Skeletal muscle cell (primary cell): ENCODE measurements at regions not wholly inside any gene's neighbourhood (a gene's known extent, or its start where the extent isn't known, plus 50 kb on each side); places are given as distances from the start of the nearest gene placed in this dataset.

Experiments
- DNase-seq: peaks from one replicate; pipeline ENCODE4 v3.0.0-alpha.2; 2010; ENCODE audit warnings: low read depth
- H3K4me3 ChIP-seq: 2 replicates; pipeline ENCODE4 v1.5.1; 2011; ENCODE audit warnings: low read depth, mild to moderate bottlenecking, control low read depth, low read length, moderate library complexity

- no peak overlapping the region for H3K4me3 ChIP-seq
- DNase-seq: no peak
These were observed 179.9 kb downstream of the TGFB2 start for GRCh38 chr1:218525031-218525430.

GRCh38 chr1:218525451-218526197 lies 180.5 kb downstream of the TGFB2 start:
- DNase-seq: no peak
- H3K4me3 ChIP-seq: no peak overlapping the region

GRCh38 chr1:218526198-218526580 lies 181.1 kb downstream of the TGFB2 start:
- no peak overlapping the region for H3K4me3 ChIP-seq
- DNase-seq: no peak

GRCh38 chr1:218527737-218528136 lies 182.6 kb downstream of the TGFB2 start:
- no peak overlapping the region for H3K4me3 ChIP-seq
- DNase-seq: no peak

GRCh38 chr1:218529646-218530300 lies 184.6 kb downstream of the TGFB2 start:
- no peak for DNase-seq
- H3K4me3 ChIP-seq: no peak overlapping the region

GRCh38 chr1:218531936-218532335 lies 186.8 kb downstream of the TGFB2 start:
- DNase-seq: no peak
- H3K4me3 ChIP-seq: no peak overlapping the region

- no peak overlapping the region for H3K4me3 ChIP-seq
- DNase-seq: no peak
These were observed 191.3 kb downstream of the TGFB2 start for GRCh38 chr1:218536296-218536986.

- H3K4me3 ChIP-seq: no peak overlapping the region
- peak; percentile 44 for DNase-seq
These were observed 192.2 kb downstream of the TGFB2 start for GRCh38 chr1:218537122-218537913.

GRCh38 chr1:218538341-218538740 lies 193.2 kb downstream of the TGFB2 start:
- H3K4me3 ChIP-seq: no peak overlapping the region
- no peak for DNase-seq

- no peak for DNase-seq
- no peak overlapping the region for H3K4me3 ChIP-seq
These were observed 201.2 kb downstream of the TGFB2 start for GRCh38 chr1:218546314-218546713.

GRCh38 chr1:218547957-218548730 lies 203.0 kb downstream of the TGFB2 start:
- no peak for DNase-seq
- H3K4me3 ChIP-seq: no peak overlapping the region

GRCh38 chr1:218548764-218549163 lies 203.6 kb downstream of the TGFB2 start:
- H3K4me3 ChIP-seq: no peak overlapping the region
- no peak for DNase-seq

- no peak overlapping the region for H3K4me3 ChIP-seq
- DNase-seq: no peak
These were observed 208.1 kb downstream of the TGFB2 start for GRCh38 chr1:218553197-218553596.

- DNase-seq: no peak
- no peak overlapping the region for H3K4me3 ChIP-seq
These were observed 210.9 kb downstream of the TGFB2 start for GRCh38 chr1:218556016-218556415.

- DNase-seq: peak; percentile 4
- no peak overlapping the region for H3K4me3 ChIP-seq
These were observed 212.6 kb downstream of the TGFB2 start for GRCh38 chr1:218557731-218558130.

GRCh38 chr1:218558271-218558810 lies 213.2 kb downstream of the TGFB2 start:
- H3K4me3 ChIP-seq: no peak overlapping the region
- DNase-seq: no peak

- no peak overlapping the region for H3K4me3 ChIP-seq
- no peak for DNase-seq
These were observed 220.2 kb downstream of the TGFB2 start for GRCh38 chr1:218565377-218565776.

GRCh38 chr1:218568962-218569550 lies 223.9 kb downstream of the TGFB2 start:
- H3K4me3 ChIP-seq: no peak overlapping the region
- no peak for DNase-seq

GRCh38 chr1:218570456-218570855 lies 225.3 kb downstream of the TGFB2 start:
- no peak overlapping the region for H3K4me3 ChIP-seq
- DNase-seq: no peak
